GM06990 (cell line): ENCODE measurements at regions not wholly inside any gene's neighbourhood (a gene's known extent, or its start where the extent isn't known, plus 50 kb on each side); places are given as distances from the start of the nearest gene placed in this dataset.

ENCODE experiments used
- DNase-seq: peaks from one replicate; pipeline ENCODE4 v3.0.0-alpha.2; 2011; ENCODE audit not compliant: insufficient read length; ENCODE audit errors: extremely low read depth
- H3K27me3 ChIP-seq: replicated peaks from 2 replicates; pipeline ENCODE4 v1.6.0; 2011; ENCODE audit warnings: low read length; ENCODE audit not compliant: control insufficient read depth, insufficient read depth
- H3K36me3 ChIP-seq: 2 replicates; pipeline ENCODE4 v1.5.1; 2011; ENCODE audit warnings: low read length; ENCODE audit not compliant: control insufficient read depth, insufficient read depth
- H3K4me3 ChIP-seq: replicated peaks from 2 replicates; pipeline ENCODE4 v1.5.1; 2011; ENCODE audit warnings: low read depth, mild to moderate bottlenecking, control low read depth, low read length
- CTCF ChIP-seq: IDR thresholded peaks from 2 replicates; pipeline ENCODE4 v1.5.1; 2011; ENCODE audit warnings: low read length, control low read depth, mild to moderate bottlenecking, inconsistent platforms; ENCODE audit not compliant: insufficient read depth, poor library complexity, severe bottlenecking

DNA sequence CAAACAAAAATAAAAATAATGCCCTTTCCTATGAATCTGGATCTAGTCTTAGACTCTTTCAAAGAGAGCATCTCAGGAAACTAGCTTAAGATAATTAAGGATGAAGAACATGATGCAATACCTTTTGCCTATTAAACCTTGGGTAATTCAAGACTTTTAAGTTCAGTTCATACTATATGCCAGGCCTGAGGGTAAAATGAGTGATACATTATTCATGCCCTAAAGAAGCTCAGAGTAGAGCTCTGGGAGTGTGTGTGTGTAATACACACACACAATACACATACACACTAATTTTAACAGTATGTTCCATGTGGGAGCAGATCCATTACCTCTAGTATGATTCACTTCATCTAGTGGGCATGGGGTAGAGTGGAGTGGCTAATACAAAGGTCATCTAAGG is 651.4 kb upstream of the CHORDC1 start:
- no peaks in the 10 kb centered on the region for H3K36me3 ChIP-seq
- H3K4me3 ChIP-seq: no peak overlapping the region
- no peak for TF ChIP-seq CTCF
- no peak for DNase-seq
- no peaks in the 10 kb centered on the region for H3K27me3 ChIP-seq

DNA sequence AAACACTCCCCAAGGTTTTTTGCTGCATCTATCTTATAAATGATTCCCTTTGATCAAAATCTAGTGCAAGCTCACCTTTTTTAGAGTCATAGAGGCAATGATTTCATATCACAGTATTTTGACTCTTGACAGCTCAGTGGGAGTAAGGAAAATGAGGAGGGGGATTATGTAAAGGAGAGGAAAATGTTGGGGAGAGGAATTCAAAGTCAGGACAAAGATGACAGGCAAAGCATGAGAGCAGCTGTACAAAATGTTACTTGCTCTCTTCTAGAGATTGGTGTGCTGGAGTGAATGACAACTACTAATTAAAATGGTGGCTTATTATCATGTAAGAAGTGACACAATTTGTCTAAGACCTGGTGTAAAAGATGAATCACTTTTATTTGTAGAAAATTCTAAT is 644.6 kb upstream of the CHORDC1 start:
- H3K36me3 ChIP-seq: no peaks in the 10 kb centered on the region
- no peak overlapping the region for H3K4me3 ChIP-seq
- no peak for DNase-seq
- no peak for TF ChIP-seq CTCF
- no peaks in the 10 kb centered on the region for H3K27me3 ChIP-seq

- no peak for TF ChIP-seq CTCF
- Histone ChIP-seq H3K36me3 (no peaks in the 10 kb centered on the region), H3K27me3 (no peaks in the 10 kb centered on the region), H3K4me3 (no peak overlapping the region)
- DNase-seq: no peak
Observed at GRCh38 chr11:90856790-90857189, 633.9 kb upstream of the CHORDC1 start.

DNA sequence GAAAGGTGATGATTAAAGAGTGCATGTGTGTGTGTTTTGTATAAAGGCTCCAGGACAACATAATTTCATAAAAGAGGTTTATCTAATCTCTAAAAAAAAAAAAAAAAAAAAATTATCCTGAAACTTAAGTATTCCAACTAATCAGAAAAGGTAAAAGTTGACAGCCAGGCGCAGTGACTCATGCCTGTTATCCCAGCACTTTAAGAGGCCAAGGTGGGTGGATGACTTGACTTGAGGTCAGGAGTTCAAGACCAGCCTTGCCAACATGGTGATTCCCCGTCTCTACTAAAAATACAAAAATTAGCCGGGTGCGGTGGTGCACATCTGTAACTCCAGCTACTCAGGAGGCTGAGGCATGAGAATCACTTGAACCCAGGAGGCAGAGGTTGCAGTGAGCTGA is 632.7 kb upstream of the CHORDC1 start:
- Histone ChIP-seq H3K27me3 (no peaks in the 10 kb centered on the region), H3K36me3 (no peaks in the 10 kb centered on the region), H3K4me3 (no peak overlapping the region)
- no peak for TF ChIP-seq CTCF
- no peak for DNase-seq

DNA sequence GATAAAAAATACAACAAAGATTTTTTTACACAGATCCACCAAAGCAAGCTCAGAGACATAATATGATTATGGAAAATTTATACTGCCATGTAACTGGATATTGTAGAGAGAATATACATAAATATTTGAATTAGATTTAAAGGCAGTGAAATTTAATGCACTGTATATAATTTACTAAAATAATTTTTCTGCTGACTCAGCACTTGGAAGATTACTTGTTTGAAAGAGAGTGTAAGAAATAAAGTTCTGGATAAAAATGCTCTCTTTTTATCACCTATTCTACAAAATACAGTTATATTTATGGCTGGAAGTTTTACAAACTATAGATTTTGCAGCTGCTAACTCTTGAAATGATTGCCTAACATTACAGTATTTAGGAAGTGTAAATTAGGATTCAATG is 628.3 kb upstream of the CHORDC1 start:
- no peak overlapping the region for H3K4me3 ChIP-seq
- H3K27me3 ChIP-seq: no peaks in the 10 kb centered on the region
- no peaks in the 10 kb centered on the region for H3K36me3 ChIP-seq
- no peak for DNase-seq
- TF ChIP-seq CTCF: no peak

DNA sequence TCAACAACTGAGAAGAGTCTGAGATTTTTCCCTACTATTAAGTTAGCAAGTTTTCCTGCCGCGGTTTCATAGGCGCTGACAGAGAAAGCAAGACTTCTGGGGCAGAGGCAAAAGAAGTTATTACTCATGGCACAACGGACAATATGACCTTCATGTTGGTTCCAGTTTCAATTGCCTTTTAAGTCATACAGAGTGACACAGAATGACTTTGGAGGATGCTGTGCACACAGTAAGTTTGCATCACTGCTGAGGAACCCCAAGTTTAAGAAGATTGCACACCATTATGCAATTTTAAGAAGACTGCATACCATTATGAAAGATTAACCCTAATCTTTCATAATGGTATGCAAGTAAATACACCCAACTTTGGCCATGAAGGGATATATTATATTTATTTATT is 626.5 kb upstream of the CHORDC1 start:
- TF ChIP-seq CTCF: no peak
- Histone ChIP-seq H3K27me3 (no peaks in the 10 kb centered on the region), H3K36me3 (no peaks in the 10 kb centered on the region), H3K4me3 (no peak overlapping the region)
- no peak for DNase-seq
